GM23248 (cell line): ENCODE measurements at regions not wholly inside any gene's neighbourhood (a gene's known extent, or its start where the extent isn't known, plus 50 kb on each side); places are given as distances from the start of the nearest gene placed in this dataset.

Experiments
- DNase-seq: peaks from one replicate; pipeline ENCODE4 v3.0.0-alpha.2; 2015
- H2AFZ ChIP-seq: fragments of 200-600 bp; sonication (generic); 2 replicates; pipeline ENCODE4 v1.6.1; 2016; ENCODE audit warnings: antibody characterized with exemption
- H3F3A ChIP-seq: fragments of 200-600 bp; sonication (generic); 2 replicates; pipeline ENCODE4 v1.6.1; 2016; ENCODE audit warnings: mild to moderate bottlenecking, antibody characterized with exemption, mixed run types; ENCODE audit not compliant: insufficient read depth
- H3K27ac ChIP-seq: fragments of 200-600 bp; sonication (generic); 2 replicates; pipeline ENCODE4 v1.5.1; 2016; ENCODE audit warnings: mild to moderate bottlenecking
- H3K27me3 ChIP-seq: fragments of 200-600 bp; sonication (generic); replicated peaks from 2 replicates; pipeline ENCODE4 v1.6.1; 2016; ENCODE audit warnings: mild to moderate bottlenecking; ENCODE audit not compliant: insufficient read depth
- H3K36me3 ChIP-seq: fragments of 200-600 bp; sonication (generic); 2 replicates; pipeline ENCODE4 v1.6.1; 2016; ENCODE audit warnings: low read depth, mild to moderate bottlenecking
- H3K4me1 ChIP-seq: fragments of 200-600 bp; sonication (generic); 2 replicates; pipeline ENCODE4 v1.6.1; 2016; ENCODE audit warnings: mild to moderate bottlenecking; ENCODE audit not compliant: insufficient read depth
- H3K4me2 ChIP-seq: fragments of 200-600 bp; sonication (generic); one replicate; pipeline ENCODE4 v1.6.1; 2016; ENCODE audit warnings: mild to moderate bottlenecking; ENCODE audit not compliant: unreplicated experiment
- H3K4me3 ChIP-seq: fragments of 200-600 bp; sonication (generic); 2 replicates; pipeline ENCODE4 v1.5.1; 2016; ENCODE audit warnings: mild to moderate bottlenecking
- H3K79me2 ChIP-seq: fragments of 200-600 bp; sonication (generic); 2 replicates; pipeline ENCODE4 v1.6.1; 2016; ENCODE audit warnings: mild to moderate bottlenecking; ENCODE audit not compliant: insufficient read depth
- H3K9ac ChIP-seq: fragments of 200-600 bp; sonication (generic); 2 replicates; pipeline ENCODE4 v1.6.1; 2016; ENCODE audit warnings: mild to moderate bottlenecking
- H3K9me2 ChIP-seq: fragments of 200-600 bp; sonication (generic); 2 replicates; pipeline ENCODE4 v1.6.1; 2016; ENCODE audit warnings: mixed run types, mild to moderate bottlenecking, moderate library complexity; ENCODE audit not compliant: insufficient read depth
- H3K9me3 ChIP-seq: fragments of 200-600 bp; sonication (generic); one replicate; pipeline ENCODE4 v1.6.1; 2017; ENCODE audit warnings: low read depth
- H4K20me1 ChIP-seq: fragments of 200-600 bp; sonication (generic); 2 replicates; pipeline ENCODE4 v1.6.0; 2016; ENCODE audit not compliant: insufficient read depth
- EZH2 ChIP-seq: fragments of 200-600 bp; sonication (generic); IDR thresholded peaks from 2 replicates; pipeline ENCODE4 v1.6.1; 2018; ENCODE audit warnings: antibody characterized with exemption, mild to moderate bottlenecking; ENCODE audit not compliant: insufficient read depth, poor library complexity, severe bottlenecking
- EZH2phosphoT487 ChIP-seq: fragments of 200-600 bp; sonication (generic); IDR thresholded peaks from 2 replicates; pipeline ENCODE4 v1.6.1; 2018; ENCODE audit warnings: antibody characterized with exemption, moderate library complexity, mild to moderate bottlenecking, low read depth; ENCODE audit not compliant: insufficient read depth
- WGBS, 2 experiments: methylation state at CpG; one replicate each; pipeline ENCODE4 v1.1.6; 2015 to 2017; ENCODE audit warnings: low lambda C conversion rate in 2 of 2, low coverage in 1 of 2; ENCODE audit errors: missing lambda C conversion rate in 2 of 2; 5-methylcytosine and 5-hydroxymethylcytosine counted together
- in situ Hi-C: fragments of 300-500 bp; cut with MboI; formaldehyde crosslinking; loops from 2 replicates; pipeline ENCODE4 v1.15.0; 2020

DNA sequence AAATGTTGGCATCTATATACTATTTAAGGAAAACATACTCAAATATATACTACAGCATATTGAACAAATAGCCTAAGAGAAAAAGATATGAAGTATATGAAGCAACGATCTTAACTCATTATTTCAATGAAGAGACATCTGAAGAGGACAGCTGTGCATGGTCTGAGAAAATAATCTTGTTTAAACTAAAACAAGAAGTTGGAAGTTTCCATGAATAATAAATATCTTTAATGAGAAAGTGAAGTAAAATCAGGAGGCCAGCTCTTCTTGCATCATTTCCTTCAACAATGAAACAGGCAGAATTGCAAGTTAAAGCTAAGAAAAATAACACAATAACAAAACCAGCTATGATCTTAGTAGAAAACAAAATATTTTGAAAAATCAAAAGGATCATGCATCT lies 1265.4 kb upstream of the MAP3K7 start:
- Histone ChIP-seq H3K4me1 (no peaks in the 10 kb centered on the region), H3K27ac (no peak overlapping the region), H3K79me2 (no peaks in the 10 kb centered on the region), H3K9me3 (no peaks in the 10 kb centered on the region), H3K36me3 (no peaks in the 10 kb centered on the region), H3K4me3 (no peak overlapping the region), H3K27me3 (no peaks in the 10 kb centered on the region), H4K20me1 (no peaks in the 10 kb centered on the region), H2AFZ (no peak overlapping the region), H3K4me2 (no peak overlapping the region), H3F3A (no peaks in the 10 kb centered on the region), H3K9me2 (no peaks in the 10 kb centered on the region), H3K9ac (no peak overlapping the region)
- 0 to 2% methylated on average over 1 of the region's 1 CpG for WGBS, 2 experiments
- DNase-seq: no peak
- in situ Hi-C loops: no loop called here
- TF ChIP-seq EZH2phosphoT487 (no peak), EZH2 (no peak)

DNA sequence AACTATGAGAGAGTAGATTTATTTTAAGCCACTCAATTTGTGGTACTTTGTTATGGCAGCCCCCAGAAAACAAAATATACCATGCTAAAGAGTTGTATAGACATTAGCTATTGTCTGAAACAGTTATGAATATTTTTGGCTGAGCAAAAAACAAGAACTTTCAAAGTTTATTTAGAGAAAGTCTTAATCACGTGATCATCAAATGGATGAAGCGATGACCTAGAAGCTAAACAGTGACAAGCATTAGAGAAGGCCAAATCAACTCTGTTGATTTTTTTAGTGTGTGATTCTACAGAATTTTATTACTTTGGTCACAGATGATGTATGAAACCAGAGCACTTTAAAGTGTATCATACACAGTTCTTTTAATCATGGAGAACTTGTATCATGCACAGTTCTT lies 1247.9 kb upstream of the MAP3K7 start:
- TF ChIP-seq EZH2phosphoT487 (no peak), EZH2 (no peak)
- WGBS, 2 experiments: 31 to 36% methylated on average over 2 of the region's 2 CpGs
- in situ Hi-C loops: no loop called here

DNA sequence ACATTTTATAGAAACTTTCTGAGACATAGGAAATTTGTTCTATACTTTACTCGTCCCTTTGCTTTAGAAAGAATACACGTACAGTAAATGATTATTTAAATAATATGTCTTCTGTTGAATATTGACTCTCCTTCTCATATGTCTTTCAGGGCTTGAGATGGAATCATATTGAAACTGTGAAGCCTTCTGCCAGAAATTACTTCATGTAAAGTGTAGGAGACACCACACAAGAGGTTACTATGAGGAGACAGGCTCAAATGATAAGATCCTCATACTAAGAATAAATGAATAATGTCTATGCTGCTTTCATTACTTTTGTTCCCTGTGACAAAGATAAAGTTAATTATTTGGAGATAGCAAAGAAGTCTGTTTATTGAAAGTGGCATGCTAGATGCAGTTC lies 1240.3 kb upstream of the MAP3K7 start:
- Histone ChIP-seq H3K27ac (no peak overlapping the region), H3K4me2 (no peak overlapping the region), H3K9me3 (no peaks in the 10 kb centered on the region), H2AFZ (no peak overlapping the region), H3K27me3 (no peaks in the 10 kb centered on the region), H3K4me1 (no peaks in the 10 kb centered on the region), H3K4me3 (no peak overlapping the region), H3K9me2 (no peaks in the 10 kb centered on the region), H4K20me1 (no peaks in the 10 kb centered on the region), H3K36me3 (no peaks in the 10 kb centered on the region), H3K79me2 (no peaks in the 10 kb centered on the region), H3F3A (no peaks in the 10 kb centered on the region), H3K9ac (no peak overlapping the region)
- in situ Hi-C loops: no loop called here
- 31 to 33% methylated on average over 2 of the region's 2 CpGs for WGBS, 2 experiments
- no peak for DNase-seq
- no peak for TF ChIP-seq EZH2
- TF ChIP-seq EZH2phosphoT487: no peak

More for the DNA sequence above, 1247.9 kb upstream of the MAP3K7 start:
- no peaks in the 10 kb centered on the region for H3K9me2 ChIP-seq
- H3K27ac ChIP-seq: no peak overlapping the region
- no peak overlapping the region for H3K9ac ChIP-seq
- no peak overlapping the region for H3K4me3 ChIP-seq
- H3F3A ChIP-seq: no peaks in the 10 kb centered on the region
- no peaks in the 10 kb centered on the region for H3K4me1 ChIP-seq
- no peak for DNase-seq
- H3K79me2 ChIP-seq: no peaks in the 10 kb centered on the region
- no peak overlapping the region for H3K4me2 ChIP-seq
- no peaks in the 10 kb centered on the region for H3K9me3 ChIP-seq
- H3K27me3 ChIP-seq: no peaks in the 10 kb centered on the region
- H4K20me1 ChIP-seq: no peaks in the 10 kb centered on the region
- H2AFZ ChIP-seq: no peak overlapping the region
- H3K36me3 ChIP-seq: no peaks in the 10 kb centered on the region

DNA sequence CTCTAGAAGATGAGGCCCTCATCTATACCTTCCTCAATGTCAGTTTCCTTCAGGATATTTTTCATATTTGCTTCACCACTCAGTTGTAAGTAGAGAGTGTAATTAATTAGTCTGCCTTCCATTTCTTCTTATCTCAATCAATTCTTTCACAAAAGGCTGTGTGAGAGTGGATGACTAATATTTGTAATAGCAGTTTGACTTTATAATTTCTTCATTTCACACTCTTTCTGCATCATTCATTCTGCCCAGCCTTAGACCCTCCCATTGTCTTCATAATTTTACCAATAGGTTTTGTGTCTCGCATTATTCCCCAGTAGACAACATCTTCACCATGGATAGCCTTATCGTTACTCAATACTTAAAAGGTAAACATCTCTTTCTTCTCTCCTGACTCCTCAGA lies 1239.3 kb upstream of the MAP3K7 start:
- Histone ChIP-seq H3K4me3 (no peak overlapping the region), H3K27ac (no peak overlapping the region), H3K36me3 (no peaks in the 10 kb centered on the region), H3K9me3 (no peaks in the 10 kb centered on the region), H3K4me2 (no peak overlapping the region), H3K9ac (no peak overlapping the region), H4K20me1 (no peaks in the 10 kb centered on the region), H3K4me1 (no peaks in the 10 kb centered on the region), H3K79me2 (no peaks in the 10 kb centered on the region), H2AFZ (no peak overlapping the region), H3K27me3 (no peaks in the 10 kb centered on the region), H3K9me2 (no peaks in the 10 kb centered on the region), H3F3A (no peaks in the 10 kb centered on the region)
- WGBS, 2 experiments: 30 to 31% methylated on average over 2 of the region's 2 CpGs
- DNase-seq: no peak
- in situ Hi-C loops: no loop called here
- TF ChIP-seq EZH2 (no peak), EZH2phosphoT487 (no peak)

DNA sequence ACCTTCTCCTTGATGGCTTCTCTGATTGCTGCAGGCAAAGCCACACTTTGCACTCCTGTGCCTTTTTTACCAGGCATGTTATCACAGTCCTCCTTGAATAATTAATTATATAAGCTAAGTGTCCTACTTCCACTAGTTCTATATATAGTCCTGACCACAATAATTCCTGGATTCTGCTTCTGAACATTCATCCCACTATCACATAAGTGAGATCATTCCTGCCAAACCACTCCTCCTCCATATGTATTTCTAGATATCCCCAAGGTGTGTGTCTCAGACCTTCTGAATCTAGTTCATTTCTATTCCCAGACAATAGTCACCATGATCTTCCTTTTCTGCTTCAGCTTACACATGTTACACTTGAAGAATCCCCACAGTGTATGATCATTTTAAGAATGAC lies 1237.5 kb upstream of the MAP3K7 start:
- Histone ChIP-seq H3K36me3 (no peaks in the 10 kb centered on the region), H3K9me2 (no peaks in the 10 kb centered on the region), H3K79me2 (no peaks in the 10 kb centered on the region), H3K27me3 (no peaks in the 10 kb centered on the region), H3K4me1 (no peaks in the 10 kb centered on the region), H3K4me3 (no peak overlapping the region), H2AFZ (no peak overlapping the region), H3K4me2 (no peak overlapping the region), H3K27ac (no peak overlapping the region), H4K20me1 (no peaks in the 10 kb centered on the region), H3K9ac (no peak overlapping the region), H3F3A (no peaks in the 10 kb centered on the region), H3K9me3 (no peaks in the 10 kb centered on the region)
- DNase-seq: no peak
- TF ChIP-seq EZH2: no peak
- in situ Hi-C loops: no loop called here
